B cell (primary cell): ENCODE measurements at regions not wholly inside any gene's neighbourhood (a gene's known extent, or its start where the extent isn't known, plus 50 kb on each side); places are given as distances from the start of the nearest gene placed in this dataset.

Source experiments
- ATAC-seq: fragments of 200-7000 bp; cut with Tn5 transposase; one replicate; pipeline ENCODE4 v1.10.0; 2021; ENCODE audit warnings: low read depth, mild to moderate bottlenecking, moderate number of reproducible peaks, moderate library complexity
- CTCF ChIA-PET: fragments of 350-600 bp; sonication (Branson Sonifier 250); formaldehyde crosslinking; loops from one replicate; lab custom pipeline; 2021; ENCODE audit warnings: antibody characterized with exemption, inconsistent platforms; lab: Charles Lee
- POLR2A ChIA-PET: fragments of 350-600 bp; sonication (Branson Sonifier 250); formaldehyde crosslinking; loops from one replicate; lab custom pipeline; 2021; ENCODE audit warnings: antibody characterized with exemption; lab: Charles Lee
- DNase-seq: peaks from one replicate; pipeline ENCODE4 v3.0.0; 2013
- H2AFZ ChIP-seq: 2 replicates; pipeline ENCODE4 v1.6.1; 2012; ENCODE audit warnings: mild to moderate bottlenecking, low read depth, low read length; ENCODE audit not compliant: insufficient read depth, poor library complexity, severe bottlenecking
- H3K27ac ChIP-seq, 2 donors: 1 replicate in 1 of 2; 2 replicates in 1 of 2; pipeline ENCODE4 v1.5.1; 2012 to 2013; ENCODE audit warnings: low read length in 2 of 2, mild to moderate bottlenecking in 2 of 2, moderate library complexity in 1 of 2
- H3K27me3 ChIP-seq, 4 experiments: fragments of 200-600 bp in 1 of 4; sonication (generic) in 1 of 4; replicated peaks in 1 of 4; 1 replicate in 2 of 4; 2 replicates in 2 of 4; pipeline versions ENCODE4 v1.6.1 to v1.7.0; 2013 to 2016; ENCODE audit warnings: low read length in 3 of 4, mild to moderate bottlenecking in 2 of 4, mixed read lengths in 1 of 4, moderate library complexity in 1 of 4; ENCODE audit not compliant: insufficient read depth in 4 of 4, control insufficient read depth in 3 of 4; ENCODE audit errors: control extremely low read depth in 1 of 4
- H3K36me3 ChIP-seq, 2 experiments: replicated peaks in 1 of 2; 1 replicate in 1 of 2; 2 replicates in 1 of 2; pipeline versions ENCODE4 v1.6.1 to v1.7.1; 2013; ENCODE audit warnings: low read length in 1 of 2; ENCODE audit not compliant: insufficient read depth in 2 of 2, control insufficient read depth in 1 of 2; ENCODE audit errors: control extremely low read depth in 1 of 2, extremely low read depth in 1 of 2
- H3K4me1 ChIP-seq, 2 donors: fragments of 200-600 bp in 1 of 2; sonication (generic) in 1 of 2; 1 replicate in 1 of 2; 2 replicates in 1 of 2; pipeline versions ENCODE4 v1.5.1 to v1.6.1; 2013 to 2017; ENCODE audit warnings: low read length in 2 of 2; ENCODE audit not compliant: control insufficient read depth in 2 of 2, insufficient read depth in 2 of 2
- H3K4me2 ChIP-seq: replicated peaks from 2 replicates; pipeline ENCODE3; 2012; ENCODE audit warnings: mild to moderate bottlenecking, low read depth, low read length; ENCODE audit not compliant: poor library complexity, severe bottlenecking
- H3K4me3 ChIP-seq, 5 experiments: fragments of 200-600 bp in 1 of 5; sonication (generic) in 1 of 5; 1 replicate in 3 of 5; 2 replicates in 2 of 5; pipeline versions ENCODE4 v1.5.1 to v1.7.0; 2011 to 2016; ENCODE audit warnings: low read length in 4 of 5, mild to moderate bottlenecking in 4 of 5, low read depth in 2 of 5, control low read depth in 1 of 5, moderate library complexity in 1 of 5; ENCODE audit not compliant: insufficient read depth in 1 of 5; ENCODE audit errors: control extremely low read depth in 1 of 5, extremely low read depth in 1 of 5
- H3K79me2 ChIP-seq: fragments of 200-600 bp; sonication (generic); one replicate; pipeline ENCODE4 v1.6.0; 2016; ENCODE audit warnings: low read length; ENCODE audit not compliant: control insufficient read depth, insufficient read depth
- H3K9ac ChIP-seq: fragments of 200-600 bp; sonication (generic); 2 replicates; pipeline ENCODE4 v1.6.1; 2017; ENCODE audit warnings: mild to moderate bottlenecking, low read length, moderate library complexity
- H3K9me3 ChIP-seq, 3 donors: one replicate each; pipeline versions ENCODE4 v1.6.1 to v1.7.1; 2013; ENCODE audit warnings: low read length in 2 of 3; ENCODE audit not compliant: control insufficient read depth in 2 of 3, insufficient read depth in 1 of 3; ENCODE audit errors: control extremely low read depth in 1 of 3
- H4K20me1 ChIP-seq: 2 replicates; pipeline ENCODE4 v1.6.0; 2012; ENCODE audit warnings: mild to moderate bottlenecking, low read length; ENCODE audit not compliant: insufficient read depth, control insufficient read depth, poor library complexity, severe bottlenecking
- H3K27ac Mint-ChIP-seq: one replicate; pipeline ENCODE4 v1.8.0; 2021; ENCODE audit warnings: mixed read lengths
- H3K27me3 Mint-ChIP-seq: one replicate; pipeline ENCODE4 v1.8.0; 2021; ENCODE audit warnings: mixed read lengths
- H3K4me1 Mint-ChIP-seq: one replicate; pipeline ENCODE4 v1.8.0; 2021; ENCODE audit warnings: mixed read lengths
- H3K4me3 Mint-ChIP-seq: one replicate; pipeline ENCODE4 v1.8.0; 2021; ENCODE audit warnings: mixed read lengths
- H3K9me3 Mint-ChIP-seq: one replicate; pipeline ENCODE4 v1.8.0; 2022; ENCODE audit warnings: mixed read lengths; ENCODE audit not compliant: insufficient read depth
- EZH2 ChIP-seq: IDR thresholded peaks from 2 replicates; pipeline ENCODE4 v1.6.1; 2012; ENCODE audit warnings: borderline replicate concordance, low read depth, mild to moderate bottlenecking, moderate library complexity, low read length; ENCODE audit not compliant: insufficient read depth, poor library complexity, severe bottlenecking
- WGBS: methylation state at CpG from one replicate; pipeline ENCODE4 v1.1.5; 2013; ENCODE audit warnings: missing lambda C conversion rate; ENCODE audit not compliant: insufficient coverage; 5-methylcytosine and 5-hydroxymethylcytosine counted together
- intact Hi-C: fragments of 100-400 bp; cut with micrococcal nuclease; formaldehyde crosslinking; loops from one replicate; pipeline ENCODE4 v1.10.0; 2022
- TF ChIP-seq, protein P1 (sequence below): fragments of 200-600 bp; IDR thresholded peaks from one replicate; pipeline ENCODE4 v1.8.0; 2022; ENCODE audit warnings: antibody characterized with exemption, mild to moderate bottlenecking

DNA sequence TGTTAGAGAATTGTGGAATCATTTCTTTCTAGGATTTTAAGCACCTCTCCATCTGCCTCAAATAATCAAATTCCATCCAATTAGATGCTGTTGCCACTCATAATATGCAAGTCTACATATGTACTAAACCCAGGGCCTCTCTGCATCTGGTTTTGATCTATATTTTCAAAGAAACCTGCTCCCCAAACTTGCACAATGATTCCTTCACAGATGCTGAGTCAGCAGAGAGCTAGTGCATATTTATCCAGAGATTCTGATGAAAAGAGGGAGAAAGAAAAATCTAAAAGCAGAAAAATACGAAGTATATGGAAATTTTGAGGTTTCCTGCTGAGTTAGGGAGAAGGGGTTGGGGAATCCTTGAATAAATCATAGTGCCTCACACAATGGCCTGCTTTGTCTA is 235.1 kb upstream of the RBFOX1 start:
- ChIA-PET POLR2A (no interaction called here), CTCF (no interaction called here)
- no peaks in the 10 kb centered on the region for H3K4me1 Mint-ChIP-seq

GRCh38 chr16:7093511-7093910 is 239.1 kb upstream of the RBFOX1 start:
- H3K4me3 ChIP-seq: no peak overlapping the region
- no peaks in the 10 kb centered on the region for H3K27me3 ChIP-seq
- no peak overlapping the region for H3K4me3 Mint-ChIP-seq
- H3K9me3 ChIP-seq: no peaks in the 10 kb centered on the region
- ATAC-seq (no peak), DNase-seq (no peak)
- no peaks in the 10 kb centered on the region for H3K36me3 ChIP-seq
- WGBS: no CpG with 5 or more reads among the region's 4 CpGs
- no peak overlapping the region for H3K27ac ChIP-seq
- CTCF ChIA-PET: no interaction called here
- H3K27me3 Mint-ChIP-seq: no peaks in the 10 kb centered on the region
- H3K4me1 Mint-ChIP-seq: no peaks in the 10 kb centered on the region
- H4K20me1 ChIP-seq: no peaks in the 10 kb centered on the region
- H2AFZ ChIP-seq: no peak overlapping the region
- no peak for TF ChIP-seq EZH2
- TF ChIP-seq, protein P1, sequence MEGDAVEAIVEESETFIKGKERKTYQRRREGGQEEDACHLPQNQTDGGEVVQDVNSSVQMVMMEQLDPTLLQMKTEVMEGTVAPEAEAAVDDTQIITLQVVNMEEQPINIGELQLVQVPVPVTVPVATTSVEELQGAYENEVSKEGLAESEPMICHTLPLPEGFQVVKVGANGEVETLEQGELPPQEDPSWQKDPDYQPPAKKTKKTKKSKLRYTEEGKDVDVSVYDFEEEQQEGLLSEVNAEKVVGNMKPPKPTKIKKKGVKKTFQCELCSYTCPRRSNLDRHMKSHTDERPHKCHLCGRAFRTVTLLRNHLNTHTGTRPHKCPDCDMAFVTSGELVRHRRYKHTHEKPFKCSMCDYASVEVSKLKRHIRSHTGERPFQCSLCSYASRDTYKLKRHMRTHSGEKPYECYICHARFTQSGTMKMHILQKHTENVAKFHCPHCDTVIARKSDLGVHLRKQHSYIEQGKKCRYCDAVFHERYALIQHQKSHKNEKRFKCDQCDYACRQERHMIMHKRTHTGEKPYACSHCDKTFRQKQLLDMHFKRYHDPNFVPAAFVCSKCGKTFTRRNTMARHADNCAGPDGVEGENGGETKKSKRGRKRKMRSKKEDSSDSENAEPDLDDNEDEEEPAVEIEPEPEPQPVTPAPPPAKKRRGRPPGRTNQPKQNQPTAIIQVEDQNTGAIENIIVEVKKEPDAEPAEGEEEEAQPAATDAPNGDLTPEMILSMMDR: no peak
- H3K27ac Mint-ChIP-seq: no peak overlapping the region
- H3K9me3 Mint-ChIP-seq: peaks cover 3% of the 10 kb centered on the region
- H3K4me2 ChIP-seq: no peak overlapping the region
- intact Hi-C loops: no loop called here
- POLR2A ChIA-PET: no interaction called here
- no peaks in the 10 kb centered on the region for H3K4me1 ChIP-seq
- H3K9ac ChIP-seq: no peak overlapping the region
- H3K79me2 ChIP-seq: no peaks in the 10 kb centered on the region

More for the DNA sequence above, 235.1 kb upstream of the RBFOX1 start:
- H3K4me3 ChIP-seq: no peak overlapping the region
- H3K79me2 ChIP-seq: no peaks in the 10 kb centered on the region
- no peaks in the 10 kb centered on the region for H3K9me3 ChIP-seq
- intact Hi-C loops: no loop called here
- H3K36me3 ChIP-seq: no peaks in the 10 kb centered on the region
- 13% methylated on average over 1 of the region's 1 CpG for WGBS
- H3K4me1 ChIP-seq: no peaks in the 10 kb centered on the region
- H3K27ac Mint-ChIP-seq: no peak overlapping the region
- no peak overlapping the region for H3K4me2 ChIP-seq
- H3K27me3 Mint-ChIP-seq: no peaks in the 10 kb centered on the region
- H3K27me3 ChIP-seq: no peaks in the 10 kb centered on the region
- TF ChIP-seq, protein P1: no peak
- TF ChIP-seq EZH2: no peak
- no peak for DNase-seq
- no peaks in the 10 kb centered on the region for H4K20me1 ChIP-seq
- ATAC-seq: no peak
- no peak overlapping the region for H3K4me3 Mint-ChIP-seq
- no peak overlapping the region for H3K9ac ChIP-seq
- H2AFZ ChIP-seq: no peak overlapping the region
- no peak overlapping the region for H3K27ac ChIP-seq
- H3K9me3 Mint-ChIP-seq: peaks cover 3% of the 10 kb centered on the region
